IPS-NIHi7 (cell line): ENCODE measurements at regions not wholly inside any gene's neighbourhood (a gene's known extent, or its start where the extent isn't known, plus 50 kb on each side); places are given as distances from the start of the nearest gene placed in this dataset.

Experiments used
- DNase-seq: peaks from one replicate; pipeline ENCODE4 v3.0.0; 2012; ENCODE audit warnings: mixed read lengths; ENCODE audit errors: extremely low spot score

GRCh38 chr3:72698154-72698917 is 149.9 kb downstream of the SHQ1 start:
- DNase-seq = peak; percentile 82

- DNase-seq = no peak
These were observed 150.5 kb downstream of the SHQ1 start for GRCh38 chr3:72697717-72698116.

- DNase-seq = peak; percentile 48
These were observed 151.4 kb downstream of the SHQ1 start for GRCh38 chr3:72696815-72697214.

- DNase-seq = no peak
These were observed 153.8 kb downstream of the SHQ1 start for GRCh38 chr3:72694398-72694797.

- DNase-seq = peak; percentile 38
These were observed 155.3 kb downstream of the SHQ1 start for GRCh38 chr3:72692990-72693389.

DNA sequence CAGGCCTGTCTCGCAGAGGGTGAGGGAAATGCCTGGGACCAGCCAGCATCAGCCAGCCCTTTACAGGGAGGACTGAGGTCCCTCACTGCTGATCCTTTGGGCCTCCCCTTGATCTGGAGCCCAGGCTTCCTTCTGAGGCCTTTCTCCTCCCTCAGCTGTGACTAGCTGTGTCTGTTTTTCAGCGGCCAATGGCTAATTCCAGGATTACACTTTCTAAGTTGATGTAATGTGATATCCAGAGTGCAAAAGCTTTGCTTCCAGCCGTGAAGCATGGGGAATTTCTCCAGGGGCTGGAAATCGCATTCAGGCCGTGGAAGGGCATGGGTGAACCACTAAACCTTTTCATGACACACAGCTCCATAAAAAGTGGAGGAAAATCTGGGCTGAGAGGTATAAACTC is 157.6 kb downstream of the SHQ1 start:
- DNase-seq = no peak

- no peak for DNase-seq
These were observed 165.3 kb downstream of the SHQ1 start for GRCh38 chr3:72682936-72683452.

DNA sequence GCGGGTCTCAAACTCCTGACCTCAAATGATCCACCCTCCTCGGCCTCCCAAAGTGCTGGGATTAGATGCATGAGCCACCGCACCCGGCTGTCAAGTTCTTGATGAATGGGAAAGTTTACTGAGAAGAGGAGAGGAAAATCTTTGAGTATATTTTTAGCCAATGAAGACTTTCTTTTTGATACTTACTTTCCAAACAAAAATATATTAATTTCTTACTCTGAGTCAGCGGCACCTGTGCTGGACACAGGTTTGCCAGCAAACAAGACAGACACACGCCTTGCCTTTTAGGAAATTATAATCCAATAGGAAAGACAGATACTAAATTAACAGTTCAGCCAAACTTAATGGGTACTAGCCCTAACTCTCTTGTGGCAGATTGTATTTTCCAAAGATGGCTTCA is 166.6 kb downstream of the SHQ1 start:
- DNase-seq = no peak

- DNase-seq = no peak
These were observed 167.5 kb downstream of the SHQ1 start for GRCh38 chr3:72680766-72681165.

GRCh38 chr3:72679540-72680198 is 168.6 kb downstream of the SHQ1 start:
- no peak for DNase-seq

GRCh38 chr3:72678867-72679266 is 169.4 kb downstream of the SHQ1 start:
- DNase-seq = no peak

DNA sequence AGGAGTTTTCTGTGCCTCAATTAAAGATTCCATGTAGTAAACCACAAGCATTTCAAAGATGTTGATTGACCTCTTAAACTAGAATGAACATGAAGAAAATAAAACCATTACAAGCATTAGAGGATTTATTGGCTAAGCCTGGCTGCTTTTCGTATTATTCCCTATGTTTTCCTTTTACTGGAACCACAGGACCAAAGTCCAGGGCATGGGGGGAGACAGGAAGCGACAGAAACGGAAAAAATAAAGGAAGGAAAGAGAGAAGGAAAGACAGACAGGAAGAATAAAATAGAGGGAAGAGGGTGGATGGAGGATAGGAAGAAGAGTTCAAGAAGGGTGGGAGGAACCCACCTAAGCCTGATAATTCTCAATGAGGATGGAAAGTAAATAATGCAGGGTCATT is 169.9 kb downstream of the SHQ1 start:
- no peak for DNase-seq

DNA sequence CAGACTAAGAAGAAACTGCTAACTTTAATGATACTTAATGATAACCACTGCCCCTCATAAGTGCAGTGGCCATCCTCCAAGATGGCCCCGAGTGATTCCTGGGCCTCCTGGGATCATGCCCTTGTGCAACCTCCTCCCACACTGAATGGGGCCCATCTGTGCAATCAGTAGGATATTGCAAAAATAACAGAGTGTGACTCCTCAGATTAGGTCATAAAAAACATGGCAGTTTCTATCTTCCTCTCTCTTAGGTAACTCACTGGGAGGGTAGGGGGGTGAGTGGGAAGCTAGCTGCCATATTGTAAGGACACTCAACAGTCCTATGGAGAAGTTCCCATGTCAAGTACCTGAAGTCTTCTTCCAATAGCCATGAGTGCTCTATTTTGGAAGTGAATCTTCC is 173.0 kb downstream of the SHQ1 start:
- no peak for DNase-seq

- DNase-seq = no peak
These were observed 175.1 kb downstream of the SHQ1 start for GRCh38 chr3:72673011-72673771.

DNA sequence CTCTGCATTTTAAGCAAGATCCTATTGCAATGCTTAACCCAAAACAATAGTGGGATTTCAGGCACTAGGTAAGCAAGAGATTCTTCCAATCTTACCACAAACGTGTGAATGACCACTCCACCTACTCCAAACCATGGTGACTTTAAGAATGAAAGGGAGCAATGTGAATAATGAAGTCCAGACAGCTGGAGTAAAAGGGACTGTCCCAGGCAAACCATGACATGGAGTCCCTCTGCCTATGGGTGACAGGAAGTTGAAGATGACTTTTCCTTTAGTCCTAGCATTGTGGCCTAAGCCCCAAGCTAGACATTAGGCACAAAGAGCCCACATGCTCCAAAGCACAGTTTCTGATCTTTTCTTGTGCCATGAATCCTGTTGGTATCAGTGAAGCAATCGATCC is 179.0 kb downstream of the SHQ1 start:
- no peak for DNase-seq

DNA sequence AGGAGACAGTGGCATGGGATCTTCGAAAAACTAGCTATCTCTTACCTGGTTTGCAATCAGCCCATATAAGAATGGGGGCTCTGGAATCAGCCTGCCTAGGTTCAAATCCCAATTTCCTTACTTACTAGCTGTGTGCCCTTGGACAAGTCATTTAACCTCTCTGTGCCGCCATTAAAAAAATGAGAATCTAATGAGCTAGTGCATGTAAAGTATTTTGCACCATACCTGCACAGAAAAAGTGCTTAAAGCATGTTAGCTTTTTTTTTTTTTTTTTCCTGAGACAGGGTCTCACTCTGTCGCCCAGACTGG is 181.8 kb downstream of the SHQ1 start:
- DNase-seq = no peak

DNA sequence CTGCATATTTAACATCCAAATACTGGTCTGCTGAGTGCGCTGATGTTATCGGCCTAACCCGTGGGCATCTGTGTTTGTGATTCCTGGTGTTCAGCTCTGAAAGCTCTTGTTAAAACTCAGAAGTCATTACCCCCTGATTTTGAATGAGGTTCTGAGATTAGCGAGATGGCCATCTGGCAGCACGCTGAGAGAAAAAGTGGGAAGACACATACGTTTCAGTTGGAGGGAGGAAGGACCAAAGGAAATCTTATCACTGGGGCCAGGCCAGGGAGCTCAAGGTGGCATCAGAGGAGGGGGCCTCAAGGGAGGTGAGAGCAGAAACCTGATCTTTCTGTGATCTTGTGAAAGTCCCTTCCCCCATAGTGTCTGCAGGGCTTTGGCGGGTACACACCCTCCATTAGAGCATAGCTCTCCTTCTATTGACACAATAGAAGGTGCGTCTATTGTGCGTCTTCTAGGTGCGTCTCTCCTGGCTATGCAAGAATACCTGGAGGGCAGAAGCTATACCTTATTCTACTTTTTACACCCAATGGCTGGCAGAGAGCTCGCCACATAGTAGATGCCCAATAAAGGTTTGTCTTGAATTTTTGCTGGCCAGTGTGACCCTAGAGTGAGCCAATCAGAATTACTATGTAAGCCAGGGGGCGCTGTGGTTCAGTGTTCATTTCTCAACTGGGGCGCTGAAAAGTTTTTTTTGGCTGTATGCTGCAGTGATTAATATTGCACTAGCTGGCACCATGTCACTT is 182.4 kb downstream of the SHQ1 start:
- DNase-seq = peak; percentile 71

- DNase-seq = no peak
These were observed 183.1 kb downstream of the SHQ1 start for GRCh38 chr3:72665103-72665502.

DNA sequence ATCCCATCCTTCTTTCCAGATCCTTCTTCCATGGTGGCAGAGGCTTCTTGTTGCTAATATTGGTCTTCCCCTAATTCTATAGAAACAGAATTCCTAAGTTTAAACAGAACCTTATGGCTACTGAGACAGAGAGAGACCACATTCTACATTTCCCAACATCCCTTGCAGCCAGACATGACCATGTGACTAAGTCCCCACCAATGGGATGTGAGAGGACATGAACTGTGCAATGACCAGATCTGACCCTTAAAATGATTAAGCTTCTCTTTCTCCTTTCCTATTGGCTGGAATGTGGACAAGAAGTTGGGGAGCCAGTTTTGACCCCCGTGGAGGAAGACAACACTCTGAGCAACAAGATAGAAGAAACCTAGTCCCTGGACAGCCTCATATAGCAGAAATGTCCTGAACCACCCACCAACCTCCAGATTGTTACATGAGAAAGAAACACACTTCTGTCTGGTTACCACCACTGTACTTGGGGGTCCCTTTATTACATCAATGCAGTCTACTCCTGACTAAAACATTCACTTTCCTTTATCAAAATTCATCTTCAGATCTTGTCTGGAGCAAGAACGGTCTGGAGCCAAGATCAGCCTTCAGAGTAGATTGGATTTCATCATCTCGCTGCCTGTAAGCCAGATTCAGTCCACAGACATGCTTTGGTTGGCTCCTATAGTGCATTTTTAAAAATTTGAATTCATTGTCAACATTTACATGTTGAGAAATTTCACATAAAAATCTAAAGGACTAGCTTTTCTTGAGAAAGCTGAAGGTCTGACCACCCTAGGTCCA is 183.9 kb downstream of the SHQ1 start:
- DNase-seq = no peak

DNA sequence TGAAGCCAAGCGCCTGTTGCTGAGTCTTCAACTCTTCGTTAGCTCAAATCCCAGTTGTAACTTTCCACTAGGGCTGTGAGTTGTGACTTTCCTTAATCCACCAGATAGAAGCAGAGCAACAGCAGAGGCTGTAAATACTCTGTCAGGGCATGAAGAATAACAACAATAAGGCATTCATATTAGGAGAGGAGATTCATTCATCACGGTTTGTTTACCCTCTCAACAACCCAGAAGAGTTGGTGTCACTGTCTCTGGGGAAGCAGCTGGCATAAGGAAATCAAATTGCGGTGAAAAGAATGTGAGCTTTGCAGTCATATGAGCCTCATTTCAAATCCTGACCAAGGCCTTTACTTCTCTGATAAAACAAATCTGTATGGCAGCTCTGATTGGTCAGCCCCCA is 184.8 kb downstream of the SHQ1 start:
- no peak for DNase-seq

DNA sequence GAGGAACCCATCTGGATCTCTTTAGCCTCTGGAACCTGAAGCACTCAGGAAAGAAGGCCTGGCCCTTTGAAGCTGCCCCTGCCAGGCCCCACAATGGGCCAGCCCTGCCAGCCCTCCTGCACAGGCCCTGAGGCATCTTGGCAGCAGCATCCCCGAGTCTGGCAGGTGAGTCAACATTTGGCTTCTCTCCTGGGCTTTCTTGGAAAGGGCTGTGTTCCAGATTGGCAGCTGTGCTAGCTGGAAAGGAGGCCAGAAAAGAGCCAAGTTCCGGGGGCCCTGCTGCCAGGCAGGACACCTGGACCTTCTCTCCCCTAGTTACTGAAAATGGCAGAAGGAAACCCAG is 187.2 kb downstream of the SHQ1 start:
- DNase-seq = no peak
